ENCODE measurements at regions not wholly inside any gene's neighbourhood (a gene's known extent, or its start where the extent isn't known, plus 50 kb on each side); places are given as distances from the start of the nearest gene placed in this dataset.

DNA sequence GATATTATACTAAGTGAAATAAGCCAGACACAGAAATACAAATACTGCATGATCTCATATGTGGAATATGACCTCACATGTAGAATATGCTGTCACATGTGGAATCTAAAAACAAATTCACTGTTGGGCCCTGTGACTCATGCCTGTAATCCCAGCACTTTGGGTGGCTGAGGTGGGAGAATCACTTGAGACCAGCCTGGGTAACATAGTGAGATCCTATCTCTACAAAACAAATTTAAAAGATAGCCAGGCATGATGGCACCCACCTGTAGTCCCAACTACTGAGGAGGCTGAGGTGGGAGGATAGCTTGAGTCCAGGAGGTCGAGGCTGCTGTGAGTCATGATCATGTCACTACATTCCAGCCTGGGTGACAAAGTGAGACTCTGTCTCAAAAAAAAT lies 160.3 kb downstream of the PTEN start:
- DNase-seq (ENCODE audit: low spot score), result no peak

DNA sequence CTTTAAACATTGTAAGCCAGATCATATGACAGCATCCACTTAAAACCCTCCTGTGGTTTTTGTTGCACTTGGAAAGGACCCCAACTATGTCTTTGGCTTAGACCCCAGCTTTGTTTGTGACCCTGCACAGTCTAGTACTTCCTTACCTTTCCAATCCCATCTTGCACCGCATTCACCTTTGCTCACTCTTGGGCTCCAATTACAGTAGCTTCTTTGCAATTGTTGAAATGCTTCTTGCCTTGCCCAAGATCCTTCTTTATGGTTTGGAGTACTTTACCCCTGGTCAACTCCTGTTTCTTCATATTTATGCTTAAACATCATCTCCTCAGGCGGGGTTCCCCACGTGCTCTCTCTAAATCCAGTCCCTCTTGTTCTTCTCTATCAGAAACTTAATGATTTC lies 162.6 kb downstream of the PTEN start:
- DNase-seq (ENCODE audit: low spot score), result no peak

DNA sequence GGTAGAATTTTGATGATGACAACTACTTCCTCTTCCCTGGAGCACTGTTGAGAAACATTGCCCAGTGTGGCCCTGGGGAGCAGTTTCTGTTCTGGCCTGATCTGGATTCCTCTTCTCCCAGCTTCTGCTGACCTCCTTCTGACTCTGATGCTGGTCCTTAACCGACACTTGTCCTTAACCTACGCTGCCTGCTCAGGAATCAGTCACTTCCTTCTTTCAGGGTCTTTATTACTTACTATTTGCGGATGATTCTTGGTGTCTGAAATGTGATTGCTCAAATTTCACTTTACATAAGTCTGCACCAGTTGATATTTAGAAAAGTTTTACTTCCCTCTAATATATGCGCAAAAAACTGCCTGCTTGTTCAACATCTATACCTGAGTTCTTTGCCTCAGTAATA lies 164.1 kb downstream of the PTEN start:
- no peak for DNase-seq (ENCODE audit: low spot score)

DNA sequence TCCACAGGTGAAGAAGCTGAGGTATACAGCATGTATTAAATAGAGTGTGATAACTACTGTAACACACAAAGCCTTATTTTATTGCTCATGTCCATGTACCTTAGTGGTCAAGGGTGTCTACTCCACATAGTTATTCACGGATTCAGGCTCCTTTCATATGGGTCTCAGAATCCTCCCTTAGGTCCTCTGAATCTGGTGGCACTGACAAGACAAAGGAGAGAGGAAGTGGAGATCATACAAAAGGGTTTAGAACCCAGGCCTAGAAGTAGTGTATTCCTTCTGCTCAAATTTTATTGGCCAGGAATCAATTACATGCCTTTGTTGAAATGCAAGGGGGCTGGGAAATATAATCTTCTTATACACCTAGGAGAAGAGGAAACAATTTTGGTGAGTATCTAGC lies 164.6 kb downstream of the PTEN start:
- no peak for DNase-seq (ENCODE audit: low spot score)

DNA sequence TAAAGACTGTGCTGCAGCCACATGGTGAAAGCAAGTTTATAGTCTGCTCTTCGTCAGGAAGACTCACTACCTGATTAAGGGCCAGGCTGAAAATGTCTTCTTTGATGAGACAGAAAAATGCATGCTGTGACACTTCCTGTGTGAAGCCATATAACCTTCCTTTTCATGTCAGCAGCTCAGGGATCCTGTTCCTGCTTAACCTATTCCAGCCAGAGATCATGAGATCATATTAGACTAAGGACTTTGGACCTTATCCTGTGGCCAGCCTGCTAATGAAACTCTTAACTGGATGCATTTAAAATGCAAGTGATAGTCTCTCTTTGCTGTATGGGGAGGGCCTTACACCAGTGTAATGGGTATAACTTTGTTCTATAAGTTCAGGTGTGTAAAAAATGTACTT lies 165.2 kb downstream of the PTEN start:
- DNase-seq (ENCODE audit: low spot score), result no peak

DNA sequence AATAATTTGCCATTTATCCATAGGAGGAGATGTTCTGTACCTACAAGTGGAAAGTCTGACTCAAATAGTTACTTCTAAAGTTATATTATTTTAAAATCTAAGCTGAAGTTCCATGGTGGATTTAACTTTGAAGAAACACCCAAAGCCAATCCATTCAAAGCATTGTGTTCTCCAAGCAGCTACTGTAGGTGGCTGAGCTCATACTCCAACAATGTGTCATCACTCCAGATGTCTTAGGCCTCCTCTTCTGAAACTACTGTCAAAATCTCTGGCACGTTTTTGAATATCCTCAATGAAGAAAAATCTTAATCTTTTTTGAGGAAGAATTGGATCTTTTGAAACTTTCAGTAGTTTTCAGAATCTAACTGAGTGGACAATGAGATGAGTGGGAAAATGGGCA lies 169.1 kb downstream of the PTEN start:
- DNase-seq (ENCODE audit: low spot score), result no peak

DNA sequence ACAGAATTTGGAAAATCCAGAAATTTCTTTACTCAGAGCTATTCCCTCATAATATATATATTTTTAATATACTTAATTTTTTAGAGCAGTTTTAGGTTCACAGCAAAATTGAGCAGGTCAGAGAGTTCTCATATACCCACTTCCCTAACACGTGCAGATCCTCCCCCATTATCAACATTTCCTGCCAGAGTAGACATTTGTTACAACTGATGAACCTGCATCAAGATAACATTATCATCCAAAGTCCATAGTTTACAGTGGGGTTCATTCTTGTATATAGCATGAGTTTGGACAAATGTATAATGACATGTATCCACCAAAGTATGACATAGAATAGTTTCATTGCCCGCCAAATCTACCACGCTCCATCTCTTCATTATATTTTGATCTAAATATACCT lies 170.0 kb downstream of the PTEN start:
- no peak for DNase-seq (ENCODE audit: low spot score)

DNA sequence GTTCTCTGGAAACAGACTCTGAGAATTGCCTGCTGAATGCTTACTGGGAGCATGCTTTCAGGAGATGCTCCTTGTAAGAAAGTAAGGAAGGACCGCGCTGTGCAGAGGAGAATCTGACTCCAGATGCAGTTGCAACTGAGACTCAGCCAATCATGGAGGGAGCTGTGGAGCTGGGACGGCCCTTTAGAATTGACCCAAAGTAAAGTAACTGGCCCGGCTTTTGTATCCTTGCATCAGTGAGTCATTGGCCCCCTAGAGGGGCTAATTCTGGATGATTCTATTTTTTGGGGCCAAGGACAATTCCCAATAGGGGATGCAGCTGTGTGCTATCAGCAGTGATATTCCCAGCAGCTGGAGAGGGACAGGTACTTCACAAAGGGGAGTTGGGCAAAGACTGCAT lies 170.4 kb downstream of the PTEN start:
- DNase-seq (ENCODE audit: low spot score), result no peak

DNA sequence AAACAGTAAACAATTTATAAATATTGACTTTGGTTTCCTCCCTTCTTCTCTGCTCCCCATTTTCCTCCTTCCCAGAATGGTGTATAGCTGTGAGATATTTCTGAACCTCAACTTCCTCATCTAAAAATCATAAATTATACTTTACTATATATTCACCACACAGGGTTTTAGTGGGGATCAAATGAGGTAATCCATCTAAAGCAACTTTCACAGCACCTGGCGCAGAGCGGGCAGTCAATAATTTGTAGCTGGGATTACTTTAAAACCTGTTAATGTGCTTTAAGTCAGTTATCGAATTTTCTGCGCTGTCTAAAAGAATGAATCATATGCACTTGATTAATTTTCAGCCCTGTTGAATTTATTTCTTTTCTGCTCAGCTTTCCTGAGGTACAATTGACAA lies 172.7 kb downstream of the PTEN start:
- DNase-seq (ENCODE audit: low spot score), result no peak

DNA sequence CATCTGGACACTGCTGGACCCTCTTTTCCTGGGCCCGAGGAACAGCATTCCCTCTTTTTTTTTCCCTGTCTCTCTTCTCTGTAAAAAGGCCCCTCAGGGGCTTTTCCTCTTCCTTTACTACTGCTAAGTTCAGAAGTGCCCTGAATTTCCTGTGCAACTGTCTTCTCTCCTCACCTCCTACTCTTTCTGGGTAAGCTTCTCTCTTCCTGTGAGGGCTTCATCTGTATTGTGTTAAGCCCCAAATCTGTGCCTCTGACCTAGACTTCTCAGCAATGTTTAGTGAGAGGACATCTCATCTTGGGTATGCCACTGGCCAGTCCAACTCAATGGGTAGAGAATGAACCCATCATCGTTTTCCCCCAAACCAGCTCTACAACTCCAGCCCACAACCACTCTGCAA lies 174.2 kb downstream of the PTEN start:
- DNase-seq (ENCODE audit: low spot score), result no peak

DNA sequence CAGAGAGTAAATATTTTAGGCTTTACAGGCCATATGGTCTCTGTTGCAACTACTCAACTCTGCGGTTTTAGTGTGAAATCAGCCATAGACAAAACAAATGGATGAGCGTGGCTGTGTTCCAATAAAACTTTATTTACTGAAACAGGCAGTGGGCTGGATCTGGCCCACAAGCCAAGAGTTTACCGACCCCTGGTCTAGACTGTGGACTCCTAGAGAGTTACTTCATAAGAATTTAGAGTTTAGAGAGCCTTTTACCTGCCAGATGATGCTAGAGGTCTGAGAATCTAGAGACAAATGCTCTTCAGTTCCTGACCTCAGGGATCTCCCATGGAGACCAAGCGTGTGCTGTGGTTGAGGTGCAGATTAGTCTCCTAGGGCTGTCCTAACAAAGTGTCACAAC lies 174.8 kb downstream of the PTEN start:
- no peak for DNase-seq (ENCODE audit: low spot score)

DNA sequence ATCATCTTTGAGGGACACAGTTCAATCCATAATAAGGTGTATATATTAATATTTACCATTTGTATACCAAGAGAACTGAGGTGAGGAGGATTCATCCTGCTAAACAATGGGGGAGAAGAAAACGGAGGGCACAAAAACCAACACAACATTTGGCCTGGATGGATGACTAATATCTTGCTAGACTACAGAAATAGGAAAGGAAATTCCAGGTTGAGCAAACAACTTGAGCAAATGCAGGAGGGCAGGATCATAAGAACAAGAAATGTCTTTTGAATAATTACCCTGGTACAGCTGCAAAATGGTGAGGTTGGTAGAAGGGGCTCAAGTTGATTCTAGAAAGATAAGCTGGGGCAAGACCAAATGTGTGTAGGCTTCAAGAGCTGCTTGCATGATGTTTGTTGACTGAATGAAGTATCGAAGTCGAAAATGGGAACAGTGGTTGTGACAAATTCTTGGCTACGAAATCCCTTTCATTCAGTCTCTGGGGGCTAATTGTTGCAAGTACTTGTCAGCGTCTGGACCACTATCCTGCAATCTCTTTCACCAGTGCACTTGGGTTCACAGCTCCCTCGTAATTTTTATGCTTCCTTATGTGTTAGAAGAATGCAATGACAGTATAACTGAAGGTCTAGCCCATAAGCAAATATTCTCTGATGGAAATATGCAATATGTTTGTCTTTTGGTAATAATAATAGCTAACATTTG lies 176.2 kb downstream of the PTEN start:
- no peak for DNase-seq (ENCODE audit: low spot score)

DNA sequence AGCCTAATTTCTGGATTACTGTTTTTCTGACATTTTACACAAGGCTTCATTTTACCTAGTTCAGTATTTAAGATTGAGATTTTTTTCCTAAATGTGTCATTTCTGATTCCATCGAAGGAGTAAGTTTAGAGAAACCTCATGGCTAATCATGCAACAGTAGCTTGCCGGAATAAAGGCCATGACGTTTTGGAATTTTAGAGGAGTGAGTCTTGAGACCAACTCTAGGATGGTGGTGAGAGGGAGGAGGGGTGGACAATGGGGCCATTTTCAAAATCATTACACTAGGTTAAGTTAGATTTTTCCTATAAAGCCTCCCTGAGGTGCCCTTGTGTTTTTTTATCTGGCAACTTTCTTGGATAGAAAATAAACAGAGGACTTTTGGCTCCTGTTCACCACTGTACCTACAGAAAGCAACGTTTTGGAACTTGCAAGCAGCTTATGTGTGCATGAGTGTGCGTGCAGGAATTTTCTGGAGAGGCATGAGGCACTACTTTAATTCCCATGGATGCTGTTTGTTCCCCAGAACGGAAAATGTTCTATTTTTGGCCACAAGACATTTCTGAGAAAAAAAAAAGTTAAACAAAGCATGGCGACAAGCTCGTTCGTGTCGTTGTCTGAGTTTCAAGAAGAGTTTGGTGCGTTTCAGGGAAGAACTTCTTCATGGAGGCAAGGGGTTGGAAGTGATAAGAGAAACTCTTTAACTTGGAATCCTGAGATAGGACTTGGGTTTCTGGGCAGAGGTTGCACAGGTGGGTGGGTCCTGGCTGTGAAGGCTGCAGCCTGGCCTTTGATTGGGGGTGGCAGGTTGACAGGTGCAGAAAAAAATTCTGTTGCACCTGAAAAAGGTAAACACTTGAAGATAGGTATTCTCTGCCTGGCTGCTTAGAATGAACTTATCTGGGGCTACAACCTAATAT lies 178.1 kb downstream of the PTEN start:
- DNase-seq (ENCODE audit: low spot score), result no peak

DNA sequence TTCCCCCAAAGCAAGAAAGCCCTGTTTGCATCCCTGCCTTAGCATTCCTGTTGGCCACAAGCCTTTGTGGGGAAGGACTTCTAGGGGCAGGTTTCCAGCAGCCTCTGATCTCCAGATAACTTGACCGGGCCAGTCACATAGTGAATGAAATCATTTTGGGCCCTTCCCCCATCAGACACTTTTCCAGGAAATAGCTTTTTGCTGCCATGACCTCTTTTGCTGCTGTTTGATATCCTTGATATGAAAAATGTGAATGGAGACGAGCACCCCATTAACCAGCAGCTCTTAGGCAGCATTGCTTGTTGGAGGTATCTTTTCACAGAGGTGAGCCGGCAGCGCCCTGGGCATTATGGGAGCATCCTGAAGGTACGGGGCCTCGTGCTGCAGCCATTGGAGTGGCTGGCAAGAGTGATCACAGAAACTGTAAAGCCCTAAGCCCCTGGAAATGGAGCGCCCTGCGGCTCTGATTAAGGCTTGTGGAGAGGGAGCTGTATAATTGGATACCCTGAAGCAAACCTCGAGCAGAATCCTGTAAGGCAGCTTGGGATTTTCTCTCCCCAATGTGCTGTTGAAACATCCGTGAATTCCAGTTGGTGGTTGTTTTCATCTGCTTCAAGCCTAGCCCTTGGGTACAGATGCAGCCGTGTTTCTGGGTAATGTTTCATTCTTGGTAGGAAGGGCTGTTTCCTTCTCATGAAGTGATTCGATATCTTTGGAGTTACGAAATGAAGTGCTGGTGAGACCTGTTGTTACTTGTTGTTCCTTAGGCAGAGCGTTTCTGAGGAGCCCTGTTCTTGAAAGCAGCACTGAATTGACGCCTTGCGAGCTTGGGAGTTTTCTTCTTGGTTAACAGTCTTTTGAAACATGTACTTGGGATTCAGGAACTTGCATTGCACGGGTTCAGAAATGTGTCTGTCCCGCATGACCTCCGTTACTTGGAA lies 179.0 kb downstream of the PTEN start:
- no peak for DNase-seq (ENCODE audit: low spot score)

DNA sequence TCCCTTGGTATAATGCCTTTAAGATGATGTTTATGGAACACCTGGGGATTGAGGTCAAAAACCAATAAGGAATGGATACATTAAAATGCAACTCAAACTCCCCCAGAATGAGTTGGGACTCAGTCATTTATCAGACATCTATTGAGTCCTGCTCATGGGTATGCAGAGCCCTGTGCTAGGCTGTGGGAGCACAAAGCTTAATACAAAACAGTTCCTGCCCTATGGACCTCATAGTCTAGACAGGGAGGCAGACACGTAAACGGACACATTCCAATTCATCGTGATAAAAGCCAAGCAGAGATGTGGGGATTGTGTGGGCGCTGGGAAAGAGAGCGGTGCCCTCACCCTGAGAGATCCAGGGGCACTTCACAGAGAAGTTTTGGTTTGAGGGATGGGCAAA lies 181.7 kb downstream of the PTEN start:
- no peak for DNase-seq (ENCODE audit: low spot score)

DNA sequence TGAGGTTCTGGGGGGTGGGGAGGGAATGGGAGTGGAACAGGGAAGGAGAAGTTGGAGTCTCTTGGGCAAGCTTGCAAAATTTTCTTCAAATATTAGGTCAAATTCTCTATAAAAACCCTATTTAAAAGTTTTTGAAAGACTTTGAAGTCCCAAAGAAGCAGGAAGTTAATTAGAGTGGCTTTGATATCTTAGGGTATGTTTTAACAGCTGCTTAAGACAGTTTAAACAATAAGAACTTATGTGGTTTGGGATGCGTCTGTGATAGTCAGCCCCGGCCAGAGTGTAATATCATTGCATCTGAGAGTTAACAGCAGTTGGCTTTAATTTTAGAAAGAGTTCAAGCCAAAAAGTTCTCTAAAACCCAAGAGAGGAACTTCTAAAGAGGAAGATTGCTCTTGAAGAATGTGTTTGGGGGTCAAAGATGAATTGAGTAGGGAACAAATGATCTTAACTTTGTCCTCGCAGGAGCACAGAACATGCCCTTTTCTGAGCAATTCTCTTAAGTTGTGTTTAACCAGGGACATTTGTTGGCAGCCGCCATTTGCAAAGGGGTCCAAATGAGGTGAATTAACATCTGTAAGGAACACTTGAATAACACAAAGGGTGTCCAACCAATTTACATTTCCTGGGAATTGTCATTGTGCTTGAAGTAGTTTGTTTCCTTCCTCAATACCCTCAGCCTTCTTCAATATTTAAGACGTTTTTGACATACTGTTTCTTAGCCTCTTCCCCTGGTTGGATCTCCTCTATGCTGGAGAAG lies 182.4 kb downstream of the PTEN start:
- DNase-seq (ENCODE audit: low spot score), result no peak

DNA sequence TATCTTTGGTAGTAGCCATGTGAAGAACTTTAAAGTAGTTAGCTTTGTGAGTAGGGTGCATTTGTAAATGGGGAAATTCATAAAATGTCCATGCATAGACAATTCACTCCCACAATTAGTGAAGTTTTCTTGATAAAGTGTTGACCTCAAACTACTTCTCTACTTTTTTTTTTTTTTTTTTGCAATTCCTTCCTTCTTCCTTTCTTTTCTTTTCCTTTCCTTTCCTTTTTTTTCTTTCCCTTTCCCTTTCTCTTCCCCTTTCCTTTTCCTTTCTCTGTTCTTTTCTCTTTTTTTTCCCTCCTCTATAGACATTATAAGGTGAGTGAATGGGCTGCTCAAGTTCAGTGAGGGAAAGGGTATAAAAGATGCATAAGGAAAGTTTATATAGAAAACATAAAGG lies 184.2 kb downstream of the PTEN start:
- no peak for DNase-seq (ENCODE audit: low spot score)

DNA sequence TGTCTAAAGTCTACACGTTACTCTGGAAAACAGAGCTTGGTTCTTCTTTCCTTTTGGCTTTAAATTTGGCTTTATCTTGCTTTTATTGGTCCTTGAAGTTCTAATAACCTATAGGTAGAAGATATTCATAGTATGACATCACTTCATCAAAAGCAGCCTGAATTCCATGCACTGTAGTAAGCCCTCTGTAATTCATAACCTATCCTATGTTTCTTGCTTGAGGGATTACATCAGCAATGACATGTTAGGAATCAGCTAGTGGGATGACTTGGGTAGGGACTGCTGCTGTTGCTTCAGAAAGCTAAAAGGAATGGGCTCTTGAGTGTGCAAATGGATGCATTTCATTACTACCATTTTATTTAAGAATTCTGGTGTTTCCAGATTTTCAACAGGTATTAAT lies 184.9 kb downstream of the PTEN start:
- no peak for DNase-seq (ENCODE audit: low spot score)

DNA sequence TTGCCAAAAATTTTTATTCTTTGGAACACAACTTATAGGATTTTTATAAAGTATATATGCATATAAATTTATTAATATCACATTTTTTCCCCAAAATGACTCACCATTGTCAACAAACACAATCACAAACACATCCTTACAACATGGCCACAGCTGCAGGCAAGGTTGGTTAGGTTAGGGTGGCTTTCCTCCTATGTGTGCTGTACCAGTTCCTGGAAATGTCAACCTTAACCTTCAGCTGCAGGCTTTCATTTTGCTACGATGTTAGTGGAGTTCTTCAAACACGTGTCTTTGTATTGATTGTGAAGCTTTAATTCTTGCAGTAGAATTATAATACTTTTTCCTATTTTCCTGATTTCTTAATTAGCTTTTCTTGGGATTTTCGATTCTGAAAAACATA lies 185.8 kb downstream of the PTEN start:
- DNase-seq (ENCODE audit: low spot score), result no peak

DNA sequence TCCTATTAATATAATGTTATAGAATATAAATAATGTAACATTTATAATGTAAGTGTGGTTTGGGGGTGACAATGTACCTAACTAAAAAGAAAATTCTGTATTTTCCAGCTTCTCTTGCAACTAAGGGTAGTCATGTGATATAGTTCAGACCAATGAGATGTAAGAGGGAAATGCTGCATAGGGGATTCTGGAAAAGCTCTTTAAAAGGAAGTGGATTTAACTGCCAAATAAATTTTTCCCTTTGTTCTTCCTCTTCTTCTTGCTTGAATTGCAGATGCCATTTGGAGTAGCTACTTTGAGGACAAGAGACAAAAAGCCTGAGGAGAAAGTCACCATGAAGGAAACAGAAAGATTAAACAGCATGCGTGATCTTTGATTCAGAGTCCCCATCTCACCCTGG lies 194.3 kb downstream of the PTEN start:
- DNase-seq (ENCODE audit: low spot score), result no peak

DNA sequence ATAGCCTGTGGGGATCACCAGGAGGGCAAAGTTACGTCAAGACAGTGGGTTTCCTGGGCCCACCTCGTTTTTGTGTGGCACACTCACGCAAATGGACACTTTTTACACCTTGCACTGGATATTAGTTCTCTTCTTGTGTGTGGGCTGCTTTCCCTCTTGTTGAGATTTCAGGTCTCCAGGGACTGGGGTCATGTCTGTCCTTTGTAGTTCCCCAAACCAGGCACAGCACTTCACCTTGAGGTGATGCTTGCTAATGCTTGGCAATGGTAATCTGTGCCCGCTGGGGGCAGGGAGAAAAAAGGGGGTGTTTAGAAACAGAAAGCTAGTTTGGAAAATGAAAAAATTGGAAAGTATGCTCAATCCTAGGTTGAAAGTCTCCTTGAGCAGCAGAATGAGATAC lies 195.3 kb downstream of the PTEN start:
- no peak for DNase-seq (ENCODE audit: low spot score)

DNA sequence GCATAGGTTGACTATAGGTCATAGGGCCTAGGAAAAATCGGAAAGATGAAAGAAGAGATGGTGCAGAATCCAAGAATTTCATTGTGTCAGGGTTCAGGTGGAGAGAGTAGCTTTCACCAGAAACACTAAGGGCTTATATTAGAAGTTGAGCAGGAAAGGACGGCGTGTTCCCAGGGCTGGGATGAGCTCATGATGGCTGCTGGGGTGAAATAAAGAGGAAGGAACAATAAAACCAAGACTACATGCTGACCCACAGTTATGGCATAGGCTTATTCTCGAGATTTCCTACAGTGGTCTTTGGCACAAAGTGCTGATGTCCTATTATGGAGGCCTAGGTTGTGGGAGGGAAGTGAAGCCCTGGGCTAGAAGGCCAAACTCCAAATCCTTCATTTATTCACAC lies 195.8 kb downstream of the PTEN start:
- DNase-seq (ENCODE audit: low spot score), result no peak

Measured in hematopoietic multipotent progenitor cell treated with erythropoietin and hydrocortisone succinate and interleukin-3 and kit ligand, for 15 days (in vitro differentiated cells).